GM19397 (cell line): ENCODE measurements at regions not wholly inside any gene's neighbourhood (a gene's known extent, or its start where the extent isn't known, plus 50 kb on each side); places are given as distances from the start of the nearest gene placed in this dataset.

Experiments used
- ATAC-seq: cut with Tn5 transposase; IDR thresholded peaks from one replicate; pipeline ENCODE4 v1.9.1; 2021; ENCODE audit warnings: mild to moderate bottlenecking, moderate library complexity; ENCODE audit not compliant: unreplicated experiment

GRCh38 chr3:159210336-159210735 is 408.5 kb downstream of the MFSD1 start:
- no peak for ATAC-seq

GRCh38 chr3:159216311-159216710 is 414.5 kb downstream of the MFSD1 start:
- ATAC-seq: no peak

- no peak for ATAC-seq
These were observed 417.4 kb downstream of the MFSD1 start for GRCh38 chr3:159219231-159219630.

GRCh38 chr3:159221335-159221734 is 419.5 kb downstream of the MFSD1 start:
- no peak for ATAC-seq

GRCh38 chr3:159229116-159229680 is 427.3 kb downstream of the MFSD1 start:
- no peak for ATAC-seq

GRCh38 chr3:159232966-159233365 is 431.1 kb downstream of the MFSD1 start:
- ATAC-seq: no peak

GRCh38 chr3:159233734-159234133 is 431.9 kb downstream of the MFSD1 start:
- no peak for ATAC-seq

- ATAC-seq: no peak
These were observed 432.5 kb downstream of the MFSD1 start for GRCh38 chr3:159234306-159234705.

- ATAC-seq: no peak
These were observed 434.5 kb downstream of the MFSD1 start for GRCh38 chr3:159236321-159236720.

GRCh38 chr3:159237226-159237625 is 435.4 kb downstream of the MFSD1 start:
- ATAC-seq: no peak

- ATAC-seq: no peak
These were observed 436.8 kb downstream of the MFSD1 start for GRCh38 chr3:159238646-159239045.

- no peak for ATAC-seq
These were observed 437.2 kb downstream of the MFSD1 start for GRCh38 chr3:159239059-159239458.

GRCh38 chr3:159244933-159245332 is 443.1 kb downstream of the MFSD1 start:
- ATAC-seq: no peak

- no peak for ATAC-seq
These were observed 444.0 kb downstream of the MFSD1 start for GRCh38 chr3:159245871-159246270.

GRCh38 chr3:159246385-159246784 is 444.5 kb downstream of the MFSD1 start:
- ATAC-seq: no peak

- no peak for ATAC-seq
These were observed 447.8 kb downstream of the MFSD1 start for GRCh38 chr3:159249472-159250174.

- ATAC-seq: no peak
These were observed 449.1 kb downstream of the MFSD1 start for GRCh38 chr3:159250961-159251360.

GRCh38 chr3:159252274-159252673 is 450.4 kb downstream of the MFSD1 start:
- ATAC-seq: no peak

- no peak for ATAC-seq
These were observed 451.0 kb downstream of the MFSD1 start for GRCh38 chr3:159252772-159253384.

GRCh38 chr3:159253860-159254259 is 452.0 kb downstream of the MFSD1 start:
- no peak for ATAC-seq

- ATAC-seq: no peak
These were observed 456.1 kb downstream of the MFSD1 start for GRCh38 chr3:159257954-159258353.

GRCh38 chr3:159258934-159259333 is 457.1 kb downstream of the MFSD1 start:
- no peak for ATAC-seq
